IMR-90 (cell line): ENCODE measurements at regions not wholly inside any gene's neighbourhood (a gene's known extent, or its start where the extent isn't known, plus 50 kb on each side); places are given as distances from the start of the nearest gene placed in this dataset.

ENCODE experiments used
- ATAC-seq: fragments of 200-7000 bp; cut with Tn5 transposase; 2 replicates; pipeline ENCODE4 v1.9.1; 2020; ENCODE audit warnings: low read depth, mild to moderate bottlenecking, moderate library complexity
- BruUV-seq: library from RNA; stranded (reverse); fragments of 400-500 nt; replicated peaks from 2 replicates; lab custom pipeline; 2021; lab: Mats Ljungman, UMichigan
- CTCF ChIA-PET: fragments of 300-600 bp; formaldehyde crosslinking; extraction: SDS; loops from one replicate; lab custom pipeline; 2021; ENCODE audit warnings: antibody characterized with exemption; lab: Yijun Ruan, JAX
- POLR2A ChIA-PET: fragments of 300-600 bp; sonication (Branson Sonifier 250); formaldehyde crosslinking; loops from one replicate; lab custom pipeline; 2022; ENCODE audit warnings: antibody characterized with exemption; ENCODE audit not compliant: unreplicated experiment; lab: Charles Lee
- DNase-seq: peaks from one replicate; pipeline ENCODE4 v3.0.0; 2013
- H2AFZ ChIP-seq: replicated peaks from 2 replicates; pipeline ENCODE3; 2013; ENCODE audit warnings: low read length, mild to moderate bottlenecking; ENCODE audit not compliant: poor library complexity
- H2AK5ac ChIP-seq: 2 replicates; pipeline ENCODE4 v1.6.1; 2013; ENCODE audit warnings: low read depth, low read length, inconsistent platforms
- H2AK9ac ChIP-seq: replicated peaks from 2 replicates; pipeline ENCODE3; 2013; ENCODE audit warnings: mild to moderate bottlenecking, low read depth, low read length, moderate library complexity; ENCODE audit not compliant: poor library complexity
- H2BK120ac ChIP-seq: 2 replicates; pipeline ENCODE4 v1.6.1; 2013; ENCODE audit warnings: low read depth, low read length, inconsistent platforms
- H2BK15ac ChIP-seq: 3 replicates; pipeline ENCODE4 v1.6.1; 2013; ENCODE audit warnings: low read depth, low read length, inconsistent platforms
- H2BK20ac ChIP-seq: 2 replicates; pipeline ENCODE4 v1.6.1; 2013; ENCODE audit warnings: low read depth, mild to moderate bottlenecking, inconsistent platforms, low read length, moderate library complexity
- H2BK5ac ChIP-seq: 2 replicates; pipeline ENCODE4 v1.6.1; 2013; ENCODE audit warnings: mild to moderate bottlenecking, low read depth, low read length, inconsistent platforms; ENCODE audit not compliant: poor library complexity, severe bottlenecking
- H3K14ac ChIP-seq: replicated peaks from 2 replicates; pipeline ENCODE4 v1.6.1; 2013; ENCODE audit warnings: low read depth, low read length, inconsistent platforms
- H3K18ac ChIP-seq: 2 replicates; pipeline ENCODE4 v1.6.1; 2013; ENCODE audit warnings: low read depth, low read length, control low read depth
- H3K23ac ChIP-seq: 2 replicates; pipeline ENCODE4 v1.6.1; 2013; ENCODE audit warnings: low read depth, low read length, inconsistent platforms
- H3K27ac ChIP-seq: 2 replicates; pipeline ENCODE4 v1.5.1; 2013; ENCODE audit warnings: mild to moderate bottlenecking, control low read depth, low read length; ENCODE audit not compliant: insufficient read depth
- H3K27me3 ChIP-seq: 2 replicates; pipeline ENCODE4 v1.6.1; 2013; ENCODE audit warnings: low read length; ENCODE audit not compliant: control insufficient read depth, insufficient read depth
- H3K36me3 ChIP-seq: 2 replicates; pipeline ENCODE4 v1.6.1; 2013; ENCODE audit warnings: low read length, mixed read lengths; ENCODE audit not compliant: control insufficient read depth, insufficient read depth
- H3K4ac ChIP-seq: 2 replicates; pipeline ENCODE4 v1.6.1; 2013; ENCODE audit warnings: low read depth, low read length, inconsistent platforms
- H3K4me1 ChIP-seq: 2 replicates; pipeline ENCODE4 v1.6.1; 2013; ENCODE audit warnings: low read length, mixed read lengths; ENCODE audit not compliant: control insufficient read depth, insufficient read depth
- H3K4me2 ChIP-seq: 2 replicates; pipeline ENCODE4 v1.6.1; 2013; ENCODE audit warnings: low read depth, mild to moderate bottlenecking, control low read depth, low read length, moderate library complexity
- H3K4me3 ChIP-seq: 2 replicates; pipeline ENCODE4 v1.5.1; 2013; ENCODE audit warnings: low read depth, mild to moderate bottlenecking, control low read depth, low read length, moderate library complexity; ENCODE audit not compliant: insufficient read depth
- H3K56ac ChIP-seq: 2 replicates; pipeline ENCODE4 v1.6.1; 2013; ENCODE audit warnings: low read length, inconsistent platforms; ENCODE audit not compliant: insufficient read depth; ENCODE audit errors: extremely low read depth
- H3K79me1 ChIP-seq, 2 experiments: 2 replicates each; pipeline ENCODE4 v1.6.1; 2013; ENCODE audit warnings: low read length in 2 of 2, inconsistent platforms in 1 of 2, low read depth in 1 of 2
- H3K9ac ChIP-seq: 2 replicates; pipeline ENCODE4 v1.6.1; 2013; ENCODE audit warnings: low read depth, low read length, control low read depth
- H3K9me1 ChIP-seq: 2 replicates; pipeline ENCODE4 v1.6.1; 2013; ENCODE audit warnings: low read length, inconsistent platforms; ENCODE audit not compliant: insufficient read depth
- H3K9me3 ChIP-seq: 2 replicates; pipeline ENCODE4 v1.6.1; 2013; ENCODE audit warnings: low read length; ENCODE audit not compliant: control insufficient read depth, insufficient read depth
- H4K20me1 ChIP-seq: 2 replicates; pipeline ENCODE4 v1.6.1; 2013; ENCODE audit warnings: low read length, inconsistent platforms; ENCODE audit not compliant: insufficient read depth
- H4K5ac ChIP-seq: 2 replicates; pipeline ENCODE4 v1.6.1; 2013; ENCODE audit warnings: mild to moderate bottlenecking, low read depth, low read length, control low read depth
- H4K8ac ChIP-seq, 2 experiments: 2 replicates each; pipeline ENCODE4 v1.6.1; 2013; ENCODE audit warnings: low read depth in 2 of 2, low read length in 2 of 2, control low read depth in 1 of 2, inconsistent platforms in 1 of 2
- H4K91ac ChIP-seq: 2 replicates; pipeline ENCODE4 v1.6.1; 2013; ENCODE audit warnings: low read depth, low read length, inconsistent platforms; ENCODE audit not compliant: insufficient read depth
- ELK1 ChIP-seq: fragments of 150-350 bp; IDR thresholded peaks from 2 replicates; pipeline ENCODE4 v1.6.1; 2016; ENCODE audit warnings: low read depth, mild to moderate bottlenecking, low read length, moderate library complexity, borderline replicate concordance
- FOS ChIP-seq: fragments of 150-350 bp; IDR thresholded peaks from 2 replicates; pipeline ENCODE4 v1.6.1; 2016; ENCODE audit warnings: low read depth, low read length
- POLR2A ChIP-seq: IDR thresholded peaks from 2 replicates; pipeline ENCODE4 v1.6.1; 2012; ENCODE audit warnings: mild to moderate bottlenecking, low read depth, low read length
- RAD21 ChIP-seq: IDR thresholded peaks from 2 replicates; pipeline ENCODE4 v1.6.1; 2012; ENCODE audit warnings: low read length, improper control_type of control experiment
- RFX5 ChIP-seq: IDR thresholded peaks from 2 replicates; pipeline ENCODE4 v1.8.0; 2012; ENCODE audit warnings: low read depth, mild to moderate bottlenecking, low read length, moderate library complexity
- WGBS, 2 experiments: methylation state at CpG; one replicate each; pipeline versions ENCODE4 v1.1.5 to v1.1.7; 2013; ENCODE audit warnings: missing lambda C conversion rate in 2 of 2; ENCODE audit not compliant: insufficient read length in 1 of 2; ENCODE audit errors: extremely low coverage in 2 of 2; 5-methylcytosine and 5-hydroxymethylcytosine counted together
- dilution Hi-C: fragments of 300-500 bp; cut with HindIII; formaldehyde crosslinking; loops from one replicate; pipeline ENCODE4 v1.14.3; 2018; ENCODE audit warnings: low sequenced_read_pairs; ENCODE audit not compliant: unreplicated experiment
- in situ Hi-C: fragments of 300-500 bp; cut with MboI; formaldehyde crosslinking; loops from 3 replicates; pipeline ENCODE4 v1.14.3; 2019; ENCODE audit warnings: low sequenced_read_pairs, inconsistent platforms, mixed read lengths
- intact Hi-C: fragments of 100-400 bp; cut with micrococcal nuclease; formaldehyde crosslinking; loops from 2 replicates; pipeline ENCODE4 v1.10.0; 2022
- TF ChIP-seq, protein P1 (sequence below): conservative IDR thresholded peaks from 2 replicates; pipeline ENCODE4 v1.5.1; 2012; ENCODE audit warnings: mild to moderate bottlenecking, low read depth, low read length, improper control_type of control experiment

DNA sequence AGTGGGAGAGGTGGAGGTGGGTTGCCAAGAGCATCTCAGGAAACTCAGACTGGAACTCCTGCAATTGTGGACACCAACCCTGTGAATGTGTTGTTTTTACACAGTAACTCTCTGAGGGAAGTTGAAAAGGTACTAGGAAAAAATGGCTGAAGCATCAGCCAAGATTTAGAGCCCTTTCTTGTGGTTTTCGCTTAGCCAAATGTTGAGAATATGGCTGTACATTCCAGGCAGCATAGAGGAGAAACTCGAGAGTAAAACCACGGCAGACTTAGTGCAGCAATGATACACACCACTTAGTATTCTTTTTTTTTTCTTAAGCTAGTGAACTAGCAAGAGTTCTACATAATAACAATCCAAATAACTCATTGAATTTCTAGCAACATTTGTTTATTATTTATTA lies 309.7 kb upstream of the MTNR1B start:
- TF ChIP-seq POLR2A = no peak
- no peak for TF ChIP-seq RAD21
- TF ChIP-seq, protein P1, sequence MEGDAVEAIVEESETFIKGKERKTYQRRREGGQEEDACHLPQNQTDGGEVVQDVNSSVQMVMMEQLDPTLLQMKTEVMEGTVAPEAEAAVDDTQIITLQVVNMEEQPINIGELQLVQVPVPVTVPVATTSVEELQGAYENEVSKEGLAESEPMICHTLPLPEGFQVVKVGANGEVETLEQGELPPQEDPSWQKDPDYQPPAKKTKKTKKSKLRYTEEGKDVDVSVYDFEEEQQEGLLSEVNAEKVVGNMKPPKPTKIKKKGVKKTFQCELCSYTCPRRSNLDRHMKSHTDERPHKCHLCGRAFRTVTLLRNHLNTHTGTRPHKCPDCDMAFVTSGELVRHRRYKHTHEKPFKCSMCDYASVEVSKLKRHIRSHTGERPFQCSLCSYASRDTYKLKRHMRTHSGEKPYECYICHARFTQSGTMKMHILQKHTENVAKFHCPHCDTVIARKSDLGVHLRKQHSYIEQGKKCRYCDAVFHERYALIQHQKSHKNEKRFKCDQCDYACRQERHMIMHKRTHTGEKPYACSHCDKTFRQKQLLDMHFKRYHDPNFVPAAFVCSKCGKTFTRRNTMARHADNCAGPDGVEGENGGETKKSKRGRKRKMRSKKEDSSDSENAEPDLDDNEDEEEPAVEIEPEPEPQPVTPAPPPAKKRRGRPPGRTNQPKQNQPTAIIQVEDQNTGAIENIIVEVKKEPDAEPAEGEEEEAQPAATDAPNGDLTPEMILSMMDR = no peak
- TF ChIP-seq ELK1 = no peak
- no peak for TF ChIP-seq RFX5
- no peak for TF ChIP-seq FOS
- Histone ChIP-seq H4K91ac (no peak overlapping the region), H2AFZ (no peak overlapping the region), H2BK20ac (no peak overlapping the region), H3K9ac (no peak overlapping the region), H3K4me2 (no peak overlapping the region), H3K4me1 (no peaks in the 10 kb centered on the region), H3K36me3 (no peaks in the 10 kb centered on the region), H3K23ac (no peak overlapping the region), H2BK5ac (no peak overlapping the region), H3K27me3 (no peaks in the 10 kb centered on the region), H2BK15ac (no peak overlapping the region), H2AK9ac (no peak overlapping the region), H4K20me1 (no peaks in the 10 kb centered on the region), H3K9me3 (no peaks in the 10 kb centered on the region), H4K5ac (no peak overlapping the region), H3K14ac (no peak overlapping the region), H3K4me3 (no peak overlapping the region), H3K56ac (no peak overlapping the region), H3K79me1 (no peaks in the 10 kb centered on the region), H2BK120ac (no peak overlapping the region), H3K27ac (no peak overlapping the region), H3K9me1 (no peaks in the 10 kb centered on the region), H4K8ac (no peak overlapping the region), H3K4ac (no peak overlapping the region), H3K18ac (no peak overlapping the region), H2AK5ac (no peak overlapping the region)
- DNase-seq (no peak), ATAC-seq (no peak)
- dilution Hi-C loops = no loop called here
- no TSS peak for BruUV-seq
- intact Hi-C loops = no loop called here
- no CpG with 5 or more reads among the region's 3 CpGs for WGBS, 2 experiments
- ChIA-PET POLR2A (no interaction called here), CTCF (no interaction called here)
- in situ Hi-C loops = no loop called here
